ENCODE measurements at regions not wholly inside any gene's neighbourhood (a gene's known extent, or its start where the extent isn't known, plus 50 kb on each side); places are given as distances from the start of the nearest gene placed in this dataset.

GRCh38 chr7:25541877-25542276 lies 313.6 kb upstream of the NPVF start:
- TF ChIP-seq, protein P1, sequence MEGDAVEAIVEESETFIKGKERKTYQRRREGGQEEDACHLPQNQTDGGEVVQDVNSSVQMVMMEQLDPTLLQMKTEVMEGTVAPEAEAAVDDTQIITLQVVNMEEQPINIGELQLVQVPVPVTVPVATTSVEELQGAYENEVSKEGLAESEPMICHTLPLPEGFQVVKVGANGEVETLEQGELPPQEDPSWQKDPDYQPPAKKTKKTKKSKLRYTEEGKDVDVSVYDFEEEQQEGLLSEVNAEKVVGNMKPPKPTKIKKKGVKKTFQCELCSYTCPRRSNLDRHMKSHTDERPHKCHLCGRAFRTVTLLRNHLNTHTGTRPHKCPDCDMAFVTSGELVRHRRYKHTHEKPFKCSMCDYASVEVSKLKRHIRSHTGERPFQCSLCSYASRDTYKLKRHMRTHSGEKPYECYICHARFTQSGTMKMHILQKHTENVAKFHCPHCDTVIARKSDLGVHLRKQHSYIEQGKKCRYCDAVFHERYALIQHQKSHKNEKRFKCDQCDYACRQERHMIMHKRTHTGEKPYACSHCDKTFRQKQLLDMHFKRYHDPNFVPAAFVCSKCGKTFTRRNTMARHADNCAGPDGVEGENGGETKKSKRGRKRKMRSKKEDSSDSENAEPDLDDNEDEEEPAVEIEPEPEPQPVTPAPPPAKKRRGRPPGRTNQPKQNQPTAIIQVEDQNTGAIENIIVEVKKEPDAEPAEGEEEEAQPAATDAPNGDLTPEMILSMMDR (IDR thresholded peaks at IDR 0.05; ENCODE audit: control insufficient read depth, insufficient read depth, low read depth, low read length, missing control alignments), result no peak
- no peak for DNase-seq (ENCODE audit: low read depth)
- no peak overlapping the region for H3K4me3 ChIP-seq (ENCODE audit: control insufficient read depth, low read depth, low read length)

DNA sequence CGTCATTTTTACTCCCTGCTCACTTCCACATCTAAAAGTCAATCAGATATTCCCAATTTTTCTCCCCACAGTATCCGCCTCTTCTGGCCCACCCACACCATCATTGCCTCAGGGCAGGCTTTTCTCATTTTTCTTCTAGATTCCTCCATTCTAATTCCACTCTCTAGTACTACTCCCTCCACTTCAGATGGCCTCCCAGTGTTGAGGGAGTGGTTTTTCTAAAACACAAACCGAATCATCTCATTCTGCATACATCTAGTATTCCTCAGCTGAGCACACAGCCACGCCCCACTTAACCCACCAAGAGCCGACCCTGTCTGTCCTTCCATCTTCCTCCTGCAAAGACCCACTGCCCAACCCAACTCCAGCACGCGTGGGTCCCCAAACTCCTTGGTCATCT lies 314.9 kb upstream of the NPVF start:
- no peak for DNase-seq (ENCODE audit: low read depth)
- H3K4me3 ChIP-seq (ENCODE audit: control insufficient read depth, low read depth, low read length), result no peak overlapping the region
- TF ChIP-seq, protein P1 (IDR thresholded peaks at IDR 0.05; ENCODE audit: control insufficient read depth, insufficient read depth, low read depth, low read length, missing control alignments), result no peak

DNA sequence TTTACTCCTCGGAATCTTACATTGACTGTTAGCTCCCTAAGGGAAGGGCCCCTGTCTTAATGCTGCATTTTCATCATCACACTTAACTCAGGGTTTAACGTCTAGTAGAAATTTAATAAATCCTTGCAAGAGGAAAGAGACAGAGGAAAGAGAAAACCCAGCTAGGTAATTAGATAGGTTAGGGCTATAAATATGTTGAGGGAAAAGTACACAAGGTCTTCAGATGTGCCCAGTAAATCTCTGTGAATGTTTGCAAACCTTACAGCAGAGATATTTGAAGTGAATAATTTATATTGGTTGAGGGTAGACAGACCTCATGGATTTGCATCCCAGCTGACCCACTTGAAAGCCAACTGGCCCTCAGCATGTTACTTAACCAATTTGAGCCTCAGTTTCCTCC lies 315.5 kb upstream of the NPVF start:
- H3K4me3 ChIP-seq (ENCODE audit: control insufficient read depth, low read depth, low read length), result no peak overlapping the region
- TF ChIP-seq, protein P1 (IDR thresholded peaks at IDR 0.05; ENCODE audit: control insufficient read depth, insufficient read depth, low read depth, low read length, missing control alignments), result no peak
- DNase-seq (ENCODE audit: low read depth), result no peak

GRCh38 chr7:25544254-25544653 lies 316.0 kb upstream of the NPVF start:
- no peak for DNase-seq (ENCODE audit: low read depth)
- TF ChIP-seq, protein P1 (IDR thresholded peaks at IDR 0.05; ENCODE audit: control insufficient read depth, insufficient read depth, low read depth, low read length, missing control alignments), result no peak
- H3K4me3 ChIP-seq (ENCODE audit: control insufficient read depth, low read depth, low read length), result no peak overlapping the region

DNA sequence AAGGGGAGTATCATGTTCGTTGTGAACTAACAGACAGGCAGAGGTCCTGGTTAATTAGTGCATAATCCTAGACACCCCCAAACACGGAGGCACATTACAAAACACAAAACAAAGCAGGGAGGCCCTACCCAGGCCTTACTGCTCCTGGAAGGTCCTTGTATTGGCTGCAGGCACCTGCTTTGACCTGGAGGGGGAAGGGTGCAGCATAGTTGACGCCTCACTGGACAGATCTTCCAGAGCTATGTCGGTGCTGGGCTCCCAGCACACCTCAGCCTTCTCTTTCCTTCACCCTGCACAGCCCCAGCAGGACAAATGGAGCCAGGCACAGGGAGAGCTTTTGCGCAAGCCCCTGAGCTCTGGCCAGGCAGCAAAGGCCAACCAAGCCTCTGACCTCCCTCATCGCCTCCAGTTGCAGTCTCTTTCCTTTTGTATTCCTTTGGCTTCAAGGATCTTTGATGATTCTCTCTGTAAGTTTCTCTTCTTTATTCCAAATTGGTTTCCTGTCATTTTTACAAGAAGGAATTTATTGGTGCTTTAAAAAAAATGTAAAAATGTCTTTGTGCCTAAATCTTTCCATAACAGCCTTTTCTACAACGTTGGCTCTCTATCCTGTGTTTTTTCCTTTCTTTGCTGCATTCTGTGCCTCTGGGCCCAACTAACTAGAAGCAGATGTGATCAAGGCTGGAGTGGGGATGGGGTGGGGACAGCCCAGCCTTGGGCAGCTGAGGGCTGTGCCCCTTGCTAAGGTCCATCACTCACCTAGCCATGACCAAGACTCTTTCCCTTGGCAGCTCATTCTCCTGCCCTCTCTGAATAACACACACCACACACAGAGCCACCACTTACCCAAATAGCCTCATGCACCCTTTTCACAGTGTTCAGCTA lies 317.1 kb upstream of the NPVF start:
- TF ChIP-seq, protein P1 (IDR thresholded peaks at IDR 0.05; ENCODE audit: control insufficient read depth, insufficient read depth, low read depth, low read length, missing control alignments), result no peak
- H3K4me3 ChIP-seq (ENCODE audit: control insufficient read depth, low read depth, low read length), result no peak overlapping the region
- no peak for DNase-seq (ENCODE audit: low read depth)

- TF ChIP-seq, protein P1 (IDR thresholded peaks at IDR 0.05; ENCODE audit: control insufficient read depth, insufficient read depth, low read depth, low read length, missing control alignments), result no peak
- DNase-seq (ENCODE audit: low read depth), result no peak
- no peak overlapping the region for H3K4me3 ChIP-seq (ENCODE audit: control insufficient read depth, low read depth, low read length)
Observed at GRCh38 chr7:25546306-25546705, 318.0 kb upstream of the NPVF start.
